ENCODE measurements at regions not wholly inside any gene's neighbourhood (a gene's known extent, or its start where the extent isn't known, plus 50 kb on each side); places are given as distances from the start of the nearest gene placed in this dataset.

DNA sequence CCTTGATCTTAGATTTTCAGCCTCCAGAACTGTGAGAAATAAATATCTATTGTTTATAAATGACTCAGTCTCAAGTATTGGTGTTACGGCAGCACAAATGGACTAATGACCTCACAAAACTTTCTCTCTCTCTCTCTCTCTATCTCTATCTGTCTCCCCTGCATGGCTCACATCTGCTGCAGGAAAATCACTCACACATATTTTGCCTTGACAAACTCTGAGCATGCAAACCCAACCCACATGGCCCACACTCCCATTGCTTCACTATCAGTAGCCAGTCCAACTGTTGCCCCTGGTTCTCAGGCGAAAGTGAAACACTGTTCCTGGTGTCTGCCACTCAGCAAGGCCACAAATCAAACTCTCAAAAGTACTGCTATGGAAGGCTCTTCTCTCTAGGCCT lies 66.4 kb upstream of the PIK3R1 start:
- ATAC-seq (ENCODE audit: insufficient number of reproducible peaks, low FRiP score, low read depth) (no peak), DNase-seq (ENCODE audit: low spot score) (no peak)
- Histone ChIP-seq H3K36me3 (no peaks in the 10 kb centered on the region), H3K4me3 (no peak overlapping the region), H3K4me1 (ENCODE audit: control insufficient read depth in 1 of 2, low read depth in 2 of 2) (no peaks in the 10 kb centered on the region), H3K9me3 (no peaks in the 10 kb centered on the region), H3K27ac (no peak overlapping the region), H3K27me3 (replicated peaks; ENCODE audit: insufficient read depth) (no peaks in the 10 kb centered on the region)
- TF ChIP-seq, protein P1, sequence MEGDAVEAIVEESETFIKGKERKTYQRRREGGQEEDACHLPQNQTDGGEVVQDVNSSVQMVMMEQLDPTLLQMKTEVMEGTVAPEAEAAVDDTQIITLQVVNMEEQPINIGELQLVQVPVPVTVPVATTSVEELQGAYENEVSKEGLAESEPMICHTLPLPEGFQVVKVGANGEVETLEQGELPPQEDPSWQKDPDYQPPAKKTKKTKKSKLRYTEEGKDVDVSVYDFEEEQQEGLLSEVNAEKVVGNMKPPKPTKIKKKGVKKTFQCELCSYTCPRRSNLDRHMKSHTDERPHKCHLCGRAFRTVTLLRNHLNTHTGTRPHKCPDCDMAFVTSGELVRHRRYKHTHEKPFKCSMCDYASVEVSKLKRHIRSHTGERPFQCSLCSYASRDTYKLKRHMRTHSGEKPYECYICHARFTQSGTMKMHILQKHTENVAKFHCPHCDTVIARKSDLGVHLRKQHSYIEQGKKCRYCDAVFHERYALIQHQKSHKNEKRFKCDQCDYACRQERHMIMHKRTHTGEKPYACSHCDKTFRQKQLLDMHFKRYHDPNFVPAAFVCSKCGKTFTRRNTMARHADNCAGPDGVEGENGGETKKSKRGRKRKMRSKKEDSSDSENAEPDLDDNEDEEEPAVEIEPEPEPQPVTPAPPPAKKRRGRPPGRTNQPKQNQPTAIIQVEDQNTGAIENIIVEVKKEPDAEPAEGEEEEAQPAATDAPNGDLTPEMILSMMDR (IDR thresholded peaks at IDR 0.05), result no peak

DNA sequence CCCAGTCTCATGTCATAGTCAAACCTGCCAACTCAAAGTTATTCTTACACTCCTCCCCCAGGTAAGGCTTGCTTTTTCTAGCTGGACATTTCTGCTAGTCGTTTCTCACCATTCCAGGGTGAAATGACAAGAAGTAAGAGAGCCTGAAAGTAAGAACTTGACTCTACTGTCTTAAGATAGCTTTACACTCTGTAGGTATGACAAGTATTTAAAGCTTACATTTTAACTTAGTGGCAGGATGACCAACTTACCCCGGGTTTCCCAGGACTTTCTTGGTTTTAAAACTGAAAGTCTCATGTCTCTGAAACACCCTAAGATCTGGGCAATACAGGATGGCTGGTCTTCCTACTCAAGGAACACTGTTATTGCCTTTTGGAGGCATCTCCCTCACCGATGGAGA lies 67.5 kb upstream of the PIK3R1 start:
- ATAC-seq (ENCODE audit: insufficient number of reproducible peaks, low FRiP score, low read depth) (no peak), DNase-seq (ENCODE audit: low spot score) (no peak)
- Histone ChIP-seq H3K9me3 (no peaks in the 10 kb centered on the region), H3K36me3 (no peaks in the 10 kb centered on the region), H3K27ac (no peak overlapping the region), H3K27me3 (replicated peaks; ENCODE audit: insufficient read depth) (no peaks in the 10 kb centered on the region), H3K4me3 (no peak overlapping the region), H3K4me1 (ENCODE audit: control insufficient read depth in 1 of 2, low read depth in 2 of 2) (no peaks in the 10 kb centered on the region)
- TF ChIP-seq, protein P1 (IDR thresholded peaks at IDR 0.05), result no peak

DNA sequence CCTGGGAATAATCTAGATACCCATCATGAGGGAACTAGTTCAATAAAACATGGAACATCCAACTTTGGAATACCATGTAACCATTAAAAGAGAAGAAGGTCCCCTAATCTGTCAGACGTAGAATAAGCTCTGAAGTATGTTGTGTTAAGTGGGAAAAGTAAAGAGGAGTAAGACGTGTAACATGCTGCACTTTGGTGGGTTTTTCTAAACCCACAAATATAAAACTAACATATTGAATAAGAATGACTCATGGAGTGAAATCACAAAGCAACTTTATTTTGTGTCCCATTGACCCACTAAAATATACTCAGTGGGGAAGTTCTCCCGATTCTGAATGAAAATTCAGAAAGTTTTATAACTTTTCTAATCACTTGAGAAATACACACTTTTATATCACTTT lies 67.9 kb upstream of the PIK3R1 start:
- Histone ChIP-seq H3K4me3 (no peak overlapping the region), H3K27me3 (replicated peaks; ENCODE audit: insufficient read depth) (no peaks in the 10 kb centered on the region), H3K36me3 (no peaks in the 10 kb centered on the region), H3K4me1 (ENCODE audit: control insufficient read depth in 1 of 2, low read depth in 2 of 2) (no peaks in the 10 kb centered on the region), H3K9me3 (no peaks in the 10 kb centered on the region), H3K27ac (no peak overlapping the region)
- DNase-seq (ENCODE audit: low spot score) (no peak), ATAC-seq (ENCODE audit: insufficient number of reproducible peaks, low FRiP score, low read depth) (no peak)
- TF ChIP-seq, protein P1 (IDR thresholded peaks at IDR 0.05), result no peak

DNA sequence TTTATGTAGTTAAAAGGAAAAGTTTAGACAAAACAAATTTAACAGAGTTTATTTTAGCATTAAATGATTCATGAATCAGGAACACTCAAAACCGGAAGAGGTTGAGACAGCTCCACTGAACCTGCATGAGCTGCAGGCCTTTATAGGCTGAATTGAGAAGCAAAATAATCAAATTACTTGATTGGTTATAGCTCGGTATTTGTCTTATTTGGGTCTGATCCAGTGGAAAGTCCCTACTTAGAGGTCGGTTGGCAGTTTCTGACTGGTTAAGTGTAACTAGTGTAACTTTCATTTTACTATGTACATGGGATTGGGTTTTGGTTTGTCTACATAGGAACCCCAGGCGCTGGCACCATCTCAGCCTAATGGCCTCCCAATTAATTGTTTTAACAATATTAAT lies 74.1 kb upstream of the PIK3R1 start:
- no peaks in the 10 kb centered on the region for H3K27me3 ChIP-seq (replicated peaks; ENCODE audit: insufficient read depth)
- DNase-seq (ENCODE audit: low spot score), result no peak
- H3K27ac ChIP-seq, result peak overlapping the region; percentile 21 to 52
- H3K4me3 ChIP-seq, result peak overlapping the region; percentile 25
- H3K4me1 ChIP-seq (ENCODE audit: control insufficient read depth in 1 of 2, low read depth in 2 of 2), result peaks cover 16 to 30% of the 10 kb centered on the region in 2 donors
- ATAC-seq (ENCODE audit: insufficient number of reproducible peaks, low FRiP score, low read depth), result no peak
- H3K36me3 ChIP-seq, result no peaks in the 10 kb centered on the region
- TF ChIP-seq, protein P1 (IDR thresholded peaks at IDR 0.05), result no peak
- no peaks in the 10 kb centered on the region for H3K9me3 ChIP-seq

DNA sequence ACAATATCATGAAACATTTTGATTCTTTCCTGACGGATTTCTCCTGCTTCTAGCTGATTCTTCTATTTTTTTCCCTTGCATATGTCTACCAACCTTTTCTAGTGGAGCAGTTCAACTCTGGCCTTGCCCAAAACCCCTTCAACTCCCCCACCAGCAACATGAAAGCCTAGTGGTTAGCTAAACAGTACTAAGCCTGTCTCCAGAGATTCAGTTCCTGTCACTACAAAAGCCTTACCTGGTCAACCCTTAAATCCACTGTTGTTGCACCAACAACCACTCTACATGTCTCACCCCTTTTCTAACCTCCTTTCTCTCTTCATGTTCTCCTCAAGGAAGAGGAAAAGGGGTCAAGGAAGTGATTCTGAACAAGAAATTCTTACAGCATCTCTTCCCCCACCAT lies 74.8 kb upstream of the PIK3R1 start:
- no peak overlapping the region for H3K4me3 ChIP-seq
- ATAC-seq (ENCODE audit: insufficient number of reproducible peaks, low FRiP score, low read depth) (no peak), DNase-seq (ENCODE audit: low spot score) (no peak)
- H3K27ac ChIP-seq, result peak overlapping the region in 1 of 2 donors; percentile 52
- H3K36me3 ChIP-seq, result no peaks in the 10 kb centered on the region
- TF ChIP-seq, protein P1 (IDR thresholded peaks at IDR 0.05), result no peak
- H3K27me3 ChIP-seq (replicated peaks; ENCODE audit: insufficient read depth), result no peaks in the 10 kb centered on the region
- H3K4me1 ChIP-seq (ENCODE audit: control insufficient read depth in 1 of 2, low read depth in 2 of 2), result peaks cover 16 to 30% of the 10 kb centered on the region in 2 donors
- H3K9me3 ChIP-seq, result no peaks in the 10 kb centered on the region
